Thyroid gland (tissue), 4 donors: ENCODE measurements at regions not wholly inside any gene's neighbourhood (a gene's known extent, or its start where the extent isn't known, plus 50 kb on each side); places are given as distances from the start of the nearest gene placed in this dataset.

Source experiments
- CTCF ChIP-seq, 6 experiments: fragments of 200-600 bp in 3 of 6; fragments of 450-650 bp in 3 of 6; sonication (generic) in 3 of 6; IDR thresholded peaks; one replicate each; pipeline ENCODE4 v1.5.1; 2016 to 2019; ENCODE audit warnings: antibody characterized with exemption in 6 of 6, mild to moderate bottlenecking in 2 of 6, inconsistent platforms in 1 of 6, moderate library complexity in 1 of 6
- POLR2A ChIP-seq, 2 donors: fragments of 450-650 bp; IDR thresholded peaks; one replicate each; pipeline ENCODE4 v1.6.1; 2017; ENCODE audit warnings: antibody characterized with exemption in 2 of 2, mild to moderate bottlenecking in 2 of 2, moderate library complexity in 1 of 2

GRCh38 chr13:44206434-44206833 lies 167.2 kb upstream of the SERP2 start:
- TF ChIP-seq POLR2A (IDR thresholded peaks at IDR 0.05) (no peak), CTCF (IDR thresholded peaks at IDR 0.05) (no peak)
